NCI-H345 treated with DMSO at 0.1 percent for 48 hours (cell line): ENCODE measurements at regions not wholly inside any gene's neighbourhood (a gene's known extent, or its start where the extent isn't known, plus 50 kb on each side); places are given as distances from the start of the nearest gene placed in this dataset.

Experiments
- DNase-seq: peaks from one replicate; lab custom pipeline; 2025; ENCODE audit not compliant: unreplicated experiment; lab: John Stamatoyannopoulos, UW

DNA sequence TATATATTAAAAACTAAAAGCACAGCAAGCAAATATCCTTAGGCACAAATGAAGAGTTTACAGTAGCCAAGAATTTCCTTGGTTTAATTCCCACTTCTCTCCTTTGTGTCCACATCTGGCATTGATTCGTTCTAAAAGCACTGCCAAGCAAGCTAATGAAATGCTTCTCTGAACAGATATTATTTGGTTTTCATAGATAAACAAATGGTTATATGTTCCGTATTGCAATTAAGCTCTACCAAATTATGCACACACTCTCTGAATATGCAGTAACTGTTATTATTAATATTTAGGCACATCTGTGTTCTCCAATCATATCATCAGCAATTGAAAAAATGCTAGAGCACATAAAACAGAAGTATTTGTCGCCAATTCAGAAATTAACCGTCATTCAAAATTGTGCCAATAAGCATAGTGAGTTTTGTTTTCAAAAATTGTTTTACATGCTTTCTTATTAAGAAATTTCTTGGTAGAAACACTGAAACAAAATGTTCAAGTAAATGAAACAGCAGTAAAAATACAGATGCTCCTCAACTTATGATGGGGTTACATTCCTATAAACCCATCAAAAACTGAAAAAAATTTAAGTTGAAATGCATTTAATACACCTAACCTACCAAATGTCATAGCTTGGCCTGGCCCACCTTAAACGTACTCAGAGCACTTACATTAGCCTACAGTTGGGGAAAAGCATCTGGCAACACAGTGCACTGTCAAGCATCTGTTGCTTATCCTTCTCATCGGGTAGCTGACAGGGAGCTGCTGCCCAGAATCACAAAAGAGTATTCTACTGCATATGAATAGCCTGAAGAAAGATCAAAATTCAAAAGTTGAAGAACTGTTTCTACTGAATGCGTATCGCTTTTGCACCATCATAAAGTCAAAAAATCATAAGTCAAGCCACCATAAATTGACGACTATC is 2134.7 kb downstream of the PCDH9 start:
- DNase-seq = no peak

DNA sequence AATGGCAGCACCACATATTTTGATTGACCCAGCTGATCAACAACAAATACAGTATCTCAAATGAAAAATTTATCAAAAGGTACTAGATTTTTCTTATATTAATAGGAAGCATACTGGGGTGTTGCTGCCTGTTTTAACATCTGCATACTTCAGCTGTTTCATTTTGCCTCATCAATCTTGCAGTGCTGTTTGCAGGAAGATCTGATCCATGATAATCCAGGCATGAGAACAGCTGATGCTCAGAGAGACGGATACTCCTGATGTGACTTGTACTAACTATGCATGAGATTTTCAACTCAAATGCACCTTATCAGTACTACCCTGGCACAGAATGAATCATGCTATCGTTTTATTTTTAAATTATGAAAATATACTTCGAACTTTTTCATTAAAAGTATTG is 2136.8 kb downstream of the PCDH9 start:
- DNase-seq = no peak

DNA sequence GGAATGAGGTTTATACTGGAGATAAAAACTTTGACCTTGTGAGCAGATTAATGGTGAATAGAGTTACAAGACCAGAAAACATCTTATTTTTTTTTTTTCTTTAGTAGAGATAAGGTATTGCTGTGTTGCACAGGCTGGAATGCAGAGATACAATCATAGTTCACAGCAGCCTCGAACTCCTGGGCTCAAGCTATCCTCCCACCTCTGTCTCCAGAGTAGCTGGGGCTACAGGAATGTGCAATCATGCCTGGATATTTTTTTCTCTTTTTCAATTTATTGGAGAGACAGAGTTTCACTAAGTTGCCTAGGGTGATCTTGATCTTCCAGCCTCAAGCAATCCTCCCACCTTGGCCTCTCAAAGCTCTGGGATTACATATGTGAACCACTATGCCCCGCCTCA is 2139.1 kb downstream of the PCDH9 start:
- DNase-seq = no peak

DNA sequence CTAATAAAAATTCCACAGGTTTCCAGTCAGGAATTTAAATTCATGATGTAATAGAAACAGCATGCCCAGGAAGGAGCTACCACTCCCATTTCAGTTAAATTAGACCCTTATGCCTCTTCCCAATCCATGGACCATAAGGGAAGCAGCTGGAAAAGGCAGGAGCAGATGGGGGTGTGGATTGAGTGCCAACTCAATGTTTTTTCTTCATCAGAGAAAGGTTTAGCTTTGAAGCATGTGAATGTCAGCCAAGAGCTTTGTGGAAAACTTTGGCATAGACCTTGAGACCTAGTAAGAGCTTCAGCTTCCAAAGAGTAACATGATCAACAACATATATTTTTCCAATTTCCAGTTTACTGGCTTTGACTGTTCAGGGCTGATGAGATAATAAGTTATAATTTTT is 2139.9 kb downstream of the PCDH9 start:
- no peak for DNase-seq

DNA sequence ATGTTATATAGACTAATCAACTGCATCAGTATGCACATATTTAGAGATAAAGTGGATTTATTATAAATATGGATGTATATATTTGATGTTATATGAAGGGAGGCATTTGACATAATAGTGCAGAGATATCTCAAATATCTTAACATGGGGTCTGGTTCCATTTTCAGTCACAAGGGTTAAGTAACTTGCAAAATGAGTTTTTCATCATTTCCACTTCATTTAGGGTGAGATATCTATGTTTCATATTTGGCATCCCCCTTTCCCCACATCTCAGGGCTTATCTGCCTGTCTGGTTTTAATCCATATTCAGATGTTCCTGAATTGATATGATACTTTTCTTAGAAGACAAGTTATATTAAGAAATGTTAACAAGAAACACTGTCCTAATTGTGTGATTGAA is 2141.2 kb downstream of the PCDH9 start:
- no peak for DNase-seq

DNA sequence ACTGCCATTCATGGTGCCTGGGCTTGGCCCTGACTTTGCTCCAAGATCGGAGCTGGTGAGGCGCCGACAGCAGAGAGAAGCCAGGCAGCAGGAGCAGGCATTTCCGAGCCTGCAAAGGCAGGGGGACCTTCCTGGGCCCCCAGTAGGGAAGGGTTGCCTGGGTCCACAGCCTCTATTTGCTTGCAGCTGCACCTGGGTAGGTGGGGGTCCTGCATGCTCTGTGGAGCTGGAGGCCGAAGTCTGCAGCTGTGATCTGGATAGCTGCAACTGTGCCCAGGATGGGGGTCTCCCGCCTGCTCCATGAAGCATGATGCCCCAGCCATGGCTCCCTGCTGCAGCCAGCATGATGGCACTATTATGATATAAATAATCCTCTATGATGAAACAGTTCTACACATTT is 2144.2 kb downstream of the PCDH9 start:
- no peak for DNase-seq

DNA sequence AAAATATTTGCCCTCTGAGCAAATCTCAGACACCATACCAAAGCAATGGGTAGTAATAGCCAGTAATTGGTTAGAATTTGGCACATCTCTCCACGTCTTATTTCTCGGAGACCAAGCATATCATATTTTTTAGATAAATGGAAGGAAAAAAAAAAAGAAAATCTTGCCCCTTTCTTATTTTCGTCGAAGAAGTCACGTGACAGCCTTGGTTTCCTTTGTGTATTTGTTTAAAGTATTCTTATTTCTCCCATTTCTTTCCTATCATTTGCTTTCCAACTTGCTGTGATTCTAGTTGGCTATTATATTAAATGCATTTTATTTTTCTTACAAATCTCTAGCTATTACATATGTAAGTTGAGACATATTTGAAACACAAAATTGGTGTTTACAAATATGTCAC is 2155.9 kb downstream of the PCDH9 start:
- no peak for DNase-seq

DNA sequence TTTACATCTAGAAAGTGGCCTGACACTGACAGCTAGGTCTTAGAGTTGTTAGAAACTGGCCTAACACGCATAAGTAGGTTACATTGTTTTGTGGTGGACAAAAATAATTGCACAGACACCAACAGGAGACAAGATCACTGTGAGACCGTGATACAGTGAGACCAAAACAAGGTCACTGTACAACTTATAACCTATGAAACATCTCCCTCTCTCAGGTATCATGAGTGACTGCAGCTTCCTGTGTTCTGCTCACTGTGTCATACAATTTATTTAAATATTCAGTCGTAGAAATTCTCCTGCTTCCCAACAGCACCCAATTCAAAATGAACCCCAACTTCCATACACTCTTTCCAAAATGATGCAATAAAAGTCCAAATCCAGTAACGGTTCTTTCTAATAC is 2165.2 kb downstream of the PCDH9 start:
- no peak for DNase-seq

DNA sequence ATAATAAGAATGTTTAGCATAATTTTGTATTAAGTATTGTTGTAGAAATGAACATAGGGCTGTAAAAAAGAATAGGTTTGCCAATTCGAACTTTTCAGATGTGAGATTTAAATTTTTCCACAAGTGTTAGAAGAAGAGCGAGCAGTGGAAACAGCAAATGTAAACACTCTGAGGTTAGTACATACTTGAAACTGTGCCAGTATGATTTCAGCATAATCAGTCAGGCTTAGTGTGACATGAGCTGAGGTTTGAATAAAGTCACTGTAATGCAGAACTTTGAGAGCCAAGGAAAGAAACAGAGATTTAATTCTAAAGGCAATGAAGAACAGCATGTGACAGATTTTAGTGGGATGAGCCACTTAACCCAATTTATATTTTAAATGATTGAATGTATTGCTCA is 2166.4 kb downstream of the PCDH9 start:
- DNase-seq = no peak

DNA sequence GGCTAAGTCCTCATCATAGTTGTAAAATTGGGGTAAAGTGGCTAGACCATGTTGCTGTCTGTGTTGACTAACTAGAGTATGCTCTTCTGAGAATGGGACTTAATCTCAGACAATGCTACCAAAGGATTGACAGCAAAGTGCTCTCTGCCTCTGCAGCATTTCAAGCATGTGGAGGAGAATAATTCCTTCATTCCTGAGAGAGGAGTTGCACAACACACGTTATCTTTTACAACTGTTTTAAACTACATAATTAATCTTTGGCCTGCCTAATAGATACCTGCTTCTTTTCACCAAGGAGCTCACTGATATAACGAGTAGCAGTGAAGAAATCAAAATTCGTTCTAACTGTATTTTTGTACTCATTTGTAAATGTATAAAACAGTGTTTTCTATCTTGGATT is 2172.2 kb downstream of the PCDH9 start:
- no peak for DNase-seq

DNA sequence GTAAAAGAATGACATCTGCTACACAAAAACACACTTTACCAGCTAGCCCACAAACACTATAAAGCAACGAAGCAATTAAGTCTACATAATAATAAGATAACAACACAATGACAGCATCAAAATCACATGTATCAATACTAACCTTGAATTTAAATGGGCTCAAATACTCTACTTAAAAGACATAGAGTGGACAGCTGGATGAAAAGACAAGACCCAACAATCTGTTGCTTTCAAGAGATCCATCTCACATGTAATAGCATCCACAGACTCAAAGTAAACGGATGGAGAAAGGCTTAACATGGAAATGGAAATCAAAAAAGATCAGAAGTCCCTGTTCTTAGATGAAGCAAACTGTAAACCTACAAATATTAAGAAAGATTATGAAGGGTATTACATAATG is 2175.9 kb downstream of the PCDH9 start:
- peak; percentile 70 for DNase-seq

DNA sequence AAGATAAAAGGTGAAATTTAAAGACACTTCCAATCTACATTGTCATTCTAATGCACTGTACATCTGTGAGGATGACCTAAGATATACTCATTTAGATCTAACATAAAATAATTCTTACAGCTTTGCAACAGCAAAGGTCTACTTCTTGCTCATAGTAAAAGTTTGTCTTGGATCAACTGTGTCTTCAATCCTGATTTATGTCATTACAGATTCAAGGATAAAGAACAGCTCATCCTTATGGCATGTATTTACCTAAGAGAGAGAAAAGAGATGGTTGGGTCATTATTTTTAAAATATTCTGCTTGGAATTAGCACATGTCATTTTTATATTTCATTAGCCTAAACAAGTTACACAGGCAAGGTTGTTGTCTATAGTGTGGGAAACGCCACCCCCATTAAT is 2193.1 kb downstream of the PCDH9 start:
- DNase-seq = no peak

DNA sequence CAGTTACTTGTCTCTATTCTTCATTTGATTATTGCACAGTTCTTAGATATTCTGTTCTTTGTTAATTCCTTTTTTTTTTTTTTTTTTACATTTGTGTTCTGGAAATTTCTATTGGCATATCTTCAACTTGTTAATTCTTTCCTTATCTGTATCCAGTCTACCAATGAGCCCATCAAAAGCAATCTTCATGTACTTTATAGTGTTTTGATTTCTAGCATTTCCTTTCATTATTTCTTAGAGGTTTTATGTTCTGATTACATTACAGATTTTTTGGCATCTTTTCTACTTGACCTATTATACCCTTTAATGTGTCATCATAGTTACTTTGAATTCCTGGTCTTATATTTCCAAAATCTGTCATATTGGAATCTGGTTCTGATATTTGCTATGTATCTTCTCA is 2194.8 kb downstream of the PCDH9 start:
- DNase-seq = no peak

DNA sequence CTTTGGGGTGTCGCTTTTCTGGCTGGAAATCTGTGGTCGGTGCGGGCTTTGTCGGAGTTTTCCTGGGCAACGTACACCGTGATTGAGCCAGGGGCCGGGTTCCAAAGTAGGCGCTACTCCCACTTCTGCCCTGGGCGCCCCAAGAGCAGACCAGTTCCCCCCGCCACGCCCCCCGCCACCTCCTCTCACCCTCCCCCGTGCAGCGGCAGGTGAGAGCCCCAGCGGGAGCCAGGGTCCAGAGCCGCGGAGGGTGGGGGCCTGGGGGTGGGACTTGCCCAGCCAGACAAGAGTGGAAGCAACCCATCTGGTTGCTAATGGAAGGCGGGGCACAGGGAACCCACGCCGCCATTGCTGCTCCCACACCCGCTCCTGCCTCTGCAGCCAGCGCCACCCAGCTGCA is 2195.9 kb downstream of the PCDH9 start:
- DNase-seq = no peak

DNA sequence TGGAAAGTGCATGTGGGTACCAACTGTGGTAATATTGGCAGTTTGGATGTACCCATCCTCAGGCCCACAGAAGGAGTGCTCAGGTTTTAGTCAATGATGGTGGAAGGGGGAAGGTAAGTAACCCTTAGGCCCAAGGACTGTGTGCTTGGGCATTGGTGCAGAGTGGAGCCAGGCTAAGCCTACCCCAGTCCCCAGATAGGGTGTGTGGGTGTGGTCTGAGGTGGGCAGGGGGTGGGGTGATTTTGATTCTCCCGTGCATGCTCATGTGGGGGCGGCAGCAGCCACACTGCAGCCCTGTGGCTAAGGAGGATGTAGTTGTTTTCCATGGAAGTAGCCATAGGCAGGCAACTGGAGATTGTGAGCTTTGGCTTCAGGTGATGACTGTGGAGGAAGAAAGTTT is 2197.3 kb downstream of the PCDH9 start:
- no peak for DNase-seq

DNA sequence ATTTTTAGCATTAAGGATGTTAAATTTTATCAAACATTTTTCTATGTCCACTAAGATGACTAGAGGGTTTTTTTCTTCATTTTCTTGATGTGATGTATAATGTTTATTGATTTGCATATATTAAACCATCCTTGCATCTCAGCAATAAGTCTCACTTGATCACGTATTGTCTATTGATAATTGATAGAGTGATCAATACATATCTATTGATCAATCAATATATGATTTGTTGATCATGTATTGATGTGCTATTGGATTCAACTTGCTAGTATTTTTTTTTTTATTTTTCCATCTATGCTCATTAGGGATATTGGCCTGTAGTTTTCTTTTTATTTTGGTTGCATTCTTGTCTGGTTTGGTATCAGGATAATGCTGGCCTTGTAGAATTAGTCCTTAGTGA is 2202.0 kb downstream of the PCDH9 start:
- DNase-seq = no peak

DNA sequence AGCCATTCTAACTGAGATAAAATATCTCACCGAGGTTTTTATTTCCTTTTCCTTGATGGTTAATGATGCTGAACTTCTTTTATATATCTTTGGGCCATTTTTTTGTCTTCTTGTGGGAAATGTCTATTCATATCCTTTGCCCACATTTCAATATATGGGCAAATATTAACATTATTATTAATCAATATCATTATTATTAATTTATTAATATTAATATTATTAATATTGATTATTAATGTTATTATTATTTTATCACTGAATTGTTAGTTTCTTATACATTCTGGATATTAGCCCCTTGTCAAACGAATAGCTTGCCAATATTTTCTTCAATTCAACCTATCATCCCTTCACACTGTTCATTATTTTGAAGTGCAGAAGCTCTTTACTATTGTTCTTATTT is 2203.6 kb downstream of the PCDH9 start:
- no peak for DNase-seq

DNA sequence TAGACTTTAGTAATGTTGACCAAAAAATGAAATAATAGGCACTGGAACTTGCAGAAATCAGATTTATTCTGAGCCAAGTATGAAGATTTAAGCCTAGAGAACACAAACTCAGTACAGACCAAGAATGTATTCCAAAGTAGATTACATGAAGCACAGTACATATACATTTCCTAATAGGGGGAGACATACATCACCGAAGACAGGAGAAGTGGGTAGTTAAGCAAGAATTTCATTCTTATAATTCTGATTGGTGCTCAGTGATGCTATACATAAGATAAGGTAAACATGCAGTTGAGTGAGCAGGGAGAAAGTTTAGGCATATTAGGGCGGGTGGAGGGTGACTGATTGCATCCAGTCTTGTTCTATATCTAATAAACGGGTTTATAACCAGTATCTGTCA is 2218.8 kb downstream of the PCDH9 start:
- DNase-seq = no peak

DNA sequence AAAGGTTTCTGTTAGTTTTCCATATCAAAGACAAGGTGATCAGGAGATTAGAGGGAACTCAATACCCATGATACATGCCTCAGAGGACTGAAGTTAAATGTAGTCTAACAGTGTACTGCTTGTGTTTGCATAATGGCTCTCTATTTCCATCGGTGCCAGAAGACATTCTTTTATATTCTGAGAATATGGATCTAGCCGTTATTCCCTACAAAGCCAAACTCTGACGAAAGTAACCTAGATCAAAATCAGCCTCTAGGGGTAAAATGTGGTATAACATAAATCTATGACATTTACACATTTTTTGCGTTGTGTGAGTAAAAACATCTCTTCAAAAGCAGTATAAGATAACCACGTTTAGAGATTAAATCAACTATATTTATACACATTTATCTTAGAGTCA is 2232.7 kb downstream of the PCDH9 start:
- no peak for DNase-seq

DNA sequence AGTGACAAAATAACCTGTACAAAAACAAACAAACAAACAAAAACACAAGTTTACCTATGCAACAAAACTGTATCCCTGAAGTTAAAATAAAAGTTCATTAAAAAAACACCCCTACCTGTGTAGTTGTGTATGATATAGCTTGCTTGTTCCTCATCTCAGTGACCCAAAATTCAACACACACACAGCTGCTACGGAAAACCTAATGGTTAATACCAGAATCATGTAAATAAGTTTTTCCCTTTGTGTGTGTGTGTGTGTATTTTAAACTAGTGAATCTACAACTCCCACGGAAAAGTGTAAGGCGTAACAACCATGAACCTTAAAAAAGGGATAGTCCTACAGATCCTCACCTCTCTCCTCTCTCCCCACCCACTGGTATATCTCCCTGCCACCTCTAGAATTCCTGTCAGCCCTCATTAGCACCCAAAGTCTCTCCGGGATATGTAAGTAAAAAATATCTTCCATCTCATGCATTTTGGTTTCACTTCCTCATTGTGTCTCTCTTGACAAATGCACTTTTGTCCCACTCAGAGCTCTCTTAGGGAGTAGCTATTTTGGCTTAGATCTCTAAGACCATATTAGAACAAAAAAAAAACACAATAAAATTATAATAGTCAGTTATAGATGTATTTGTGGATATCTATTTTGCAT is 2236.5 kb downstream of the PCDH9 start:
- no peak for DNase-seq

DNA sequence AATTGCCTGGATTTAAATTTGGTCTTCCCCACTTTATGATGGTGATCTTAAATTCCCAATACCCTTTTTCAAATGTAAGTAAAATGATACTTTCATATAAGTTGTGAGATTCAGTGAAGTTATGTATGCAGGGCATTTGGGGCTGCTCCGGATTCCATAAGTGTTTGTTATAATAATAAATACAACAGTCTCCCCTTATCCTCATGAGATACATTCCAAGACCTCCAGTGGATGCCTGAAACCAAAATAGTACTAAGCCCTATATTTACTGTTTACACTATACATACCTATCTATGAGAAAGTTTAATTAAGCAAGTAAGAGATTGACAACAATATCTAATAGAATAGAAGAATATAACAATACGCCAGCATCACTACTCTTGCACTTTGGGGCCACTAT is 2237.8 kb downstream of the PCDH9 start:
- no peak for DNase-seq

DNA sequence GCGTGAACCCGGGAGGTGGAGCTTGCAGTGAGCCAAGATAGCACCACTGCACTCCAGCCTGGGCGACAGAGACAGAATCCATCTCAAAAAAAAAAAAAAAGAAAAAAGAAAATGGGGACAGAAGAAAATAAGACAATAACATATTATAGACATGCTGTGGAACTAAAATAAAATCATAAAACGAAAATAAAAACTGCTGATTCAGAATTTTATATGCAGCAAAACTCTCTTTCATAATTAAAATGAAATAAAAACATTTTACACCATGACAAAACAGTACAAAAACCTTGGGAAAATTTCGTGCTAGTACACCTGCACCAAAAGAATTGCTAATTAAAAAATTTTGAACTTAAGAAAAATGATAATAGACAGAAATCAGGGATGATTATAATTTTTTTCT is 2245.1 kb downstream of the PCDH9 start:
- no peak for DNase-seq

DNA sequence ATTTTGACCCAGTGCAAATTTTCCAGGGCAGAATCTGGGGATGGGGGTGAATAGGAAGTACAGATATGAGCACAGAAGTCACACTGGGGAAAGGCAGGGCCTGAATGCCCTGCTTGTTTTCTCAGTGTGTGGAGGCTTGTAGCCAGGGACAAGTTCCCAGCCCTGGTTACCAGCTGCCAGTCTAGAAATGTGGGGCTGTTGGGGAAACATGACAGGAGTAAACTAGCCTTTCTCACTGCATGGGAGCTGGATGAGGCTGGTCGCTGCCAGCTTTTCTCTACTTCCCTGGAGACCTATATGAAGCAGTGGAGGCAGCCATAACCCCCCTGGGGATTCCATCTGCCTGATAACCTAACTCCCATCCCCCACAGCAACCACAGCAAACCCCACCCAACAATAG is 2267.7 kb downstream of the PCDH9 start:
- DNase-seq = no peak
